B cell (primary cell): ENCODE measurements at regions not wholly inside any gene's neighbourhood (a gene's known extent, or its start where the extent isn't known, plus 50 kb on each side); places are given as distances from the start of the nearest gene placed in this dataset.

Experiments
- ATAC-seq: fragments of 200-7000 bp; cut with Tn5 transposase; one replicate; pipeline ENCODE4 v1.10.0; 2021; ENCODE audit warnings: low read depth, mild to moderate bottlenecking, moderate number of reproducible peaks, moderate library complexity
- CTCF ChIA-PET: fragments of 350-600 bp; sonication (Branson Sonifier 250); formaldehyde crosslinking; loops from one replicate; lab custom pipeline; 2021; ENCODE audit warnings: antibody characterized with exemption, inconsistent platforms; lab: Charles Lee
- POLR2A ChIA-PET: fragments of 350-600 bp; sonication (Branson Sonifier 250); formaldehyde crosslinking; loops from one replicate; lab custom pipeline; 2021; ENCODE audit warnings: antibody characterized with exemption; lab: Charles Lee
- DNase-seq: peaks from one replicate; pipeline ENCODE4 v3.0.0; 2013
- H2AFZ ChIP-seq: 2 replicates; pipeline ENCODE4 v1.6.1; 2012; ENCODE audit warnings: mild to moderate bottlenecking, low read depth, low read length; ENCODE audit not compliant: insufficient read depth, poor library complexity, severe bottlenecking
- H3K27ac ChIP-seq, 2 donors: 1 replicate in 1 of 2; 2 replicates in 1 of 2; pipeline ENCODE4 v1.5.1; 2012 to 2013; ENCODE audit warnings: low read length in 2 of 2, mild to moderate bottlenecking in 2 of 2, moderate library complexity in 1 of 2
- H3K27me3 ChIP-seq, 4 experiments: fragments of 200-600 bp in 1 of 4; sonication (generic) in 1 of 4; replicated peaks in 1 of 4; 1 replicate in 2 of 4; 2 replicates in 2 of 4; pipeline versions ENCODE4 v1.6.1 to v1.7.0; 2013 to 2016; ENCODE audit warnings: low read length in 3 of 4, mild to moderate bottlenecking in 2 of 4, mixed read lengths in 1 of 4, moderate library complexity in 1 of 4; ENCODE audit not compliant: insufficient read depth in 4 of 4, control insufficient read depth in 3 of 4; ENCODE audit errors: control extremely low read depth in 1 of 4
- H3K36me3 ChIP-seq, 2 experiments: replicated peaks in 1 of 2; 1 replicate in 1 of 2; 2 replicates in 1 of 2; pipeline versions ENCODE4 v1.6.1 to v1.7.1; 2013; ENCODE audit warnings: low read length in 1 of 2; ENCODE audit not compliant: insufficient read depth in 2 of 2, control insufficient read depth in 1 of 2; ENCODE audit errors: control extremely low read depth in 1 of 2, extremely low read depth in 1 of 2
- H3K4me1 ChIP-seq, 2 donors: fragments of 200-600 bp in 1 of 2; sonication (generic) in 1 of 2; 1 replicate in 1 of 2; 2 replicates in 1 of 2; pipeline versions ENCODE4 v1.5.1 to v1.6.1; 2013 to 2017; ENCODE audit warnings: low read length in 2 of 2; ENCODE audit not compliant: control insufficient read depth in 2 of 2, insufficient read depth in 2 of 2
- H3K4me2 ChIP-seq: replicated peaks from 2 replicates; pipeline ENCODE3; 2012; ENCODE audit warnings: mild to moderate bottlenecking, low read depth, low read length; ENCODE audit not compliant: poor library complexity, severe bottlenecking
- H3K4me3 ChIP-seq, 5 experiments: fragments of 200-600 bp in 1 of 5; sonication (generic) in 1 of 5; 1 replicate in 3 of 5; 2 replicates in 2 of 5; pipeline versions ENCODE4 v1.5.1 to v1.7.0; 2011 to 2016; ENCODE audit warnings: low read length in 4 of 5, mild to moderate bottlenecking in 4 of 5, low read depth in 2 of 5, control low read depth in 1 of 5, moderate library complexity in 1 of 5; ENCODE audit not compliant: insufficient read depth in 1 of 5; ENCODE audit errors: control extremely low read depth in 1 of 5, extremely low read depth in 1 of 5
- H3K79me2 ChIP-seq: fragments of 200-600 bp; sonication (generic); one replicate; pipeline ENCODE4 v1.6.0; 2016; ENCODE audit warnings: low read length; ENCODE audit not compliant: control insufficient read depth, insufficient read depth
- H3K9ac ChIP-seq: fragments of 200-600 bp; sonication (generic); 2 replicates; pipeline ENCODE4 v1.6.1; 2017; ENCODE audit warnings: mild to moderate bottlenecking, low read length, moderate library complexity
- H3K9me3 ChIP-seq, 3 donors: one replicate each; pipeline versions ENCODE4 v1.6.1 to v1.7.1; 2013; ENCODE audit warnings: low read length in 2 of 3; ENCODE audit not compliant: control insufficient read depth in 2 of 3, insufficient read depth in 1 of 3; ENCODE audit errors: control extremely low read depth in 1 of 3
- H4K20me1 ChIP-seq: 2 replicates; pipeline ENCODE4 v1.6.0; 2012; ENCODE audit warnings: mild to moderate bottlenecking, low read length; ENCODE audit not compliant: insufficient read depth, control insufficient read depth, poor library complexity, severe bottlenecking
- H3K27ac Mint-ChIP-seq: one replicate; pipeline ENCODE4 v1.8.0; 2021; ENCODE audit warnings: mixed read lengths
- H3K27me3 Mint-ChIP-seq: one replicate; pipeline ENCODE4 v1.8.0; 2021; ENCODE audit warnings: mixed read lengths
- H3K4me1 Mint-ChIP-seq: one replicate; pipeline ENCODE4 v1.8.0; 2021; ENCODE audit warnings: mixed read lengths
- H3K4me3 Mint-ChIP-seq: one replicate; pipeline ENCODE4 v1.8.0; 2021; ENCODE audit warnings: mixed read lengths
- H3K9me3 Mint-ChIP-seq: one replicate; pipeline ENCODE4 v1.8.0; 2022; ENCODE audit warnings: mixed read lengths; ENCODE audit not compliant: insufficient read depth
- EZH2 ChIP-seq: IDR thresholded peaks from 2 replicates; pipeline ENCODE4 v1.6.1; 2012; ENCODE audit warnings: borderline replicate concordance, low read depth, mild to moderate bottlenecking, moderate library complexity, low read length; ENCODE audit not compliant: insufficient read depth, poor library complexity, severe bottlenecking
- WGBS: methylation state at CpG from one replicate; pipeline ENCODE4 v1.1.5; 2013; ENCODE audit warnings: missing lambda C conversion rate; ENCODE audit not compliant: insufficient coverage; 5-methylcytosine and 5-hydroxymethylcytosine counted together
- intact Hi-C: fragments of 100-400 bp; cut with micrococcal nuclease; formaldehyde crosslinking; loops from one replicate; pipeline ENCODE4 v1.10.0; 2022
- TF ChIP-seq, protein P1 (sequence below): fragments of 200-600 bp; IDR thresholded peaks from one replicate; pipeline ENCODE4 v1.8.0; 2022; ENCODE audit warnings: antibody characterized with exemption, mild to moderate bottlenecking

DNA sequence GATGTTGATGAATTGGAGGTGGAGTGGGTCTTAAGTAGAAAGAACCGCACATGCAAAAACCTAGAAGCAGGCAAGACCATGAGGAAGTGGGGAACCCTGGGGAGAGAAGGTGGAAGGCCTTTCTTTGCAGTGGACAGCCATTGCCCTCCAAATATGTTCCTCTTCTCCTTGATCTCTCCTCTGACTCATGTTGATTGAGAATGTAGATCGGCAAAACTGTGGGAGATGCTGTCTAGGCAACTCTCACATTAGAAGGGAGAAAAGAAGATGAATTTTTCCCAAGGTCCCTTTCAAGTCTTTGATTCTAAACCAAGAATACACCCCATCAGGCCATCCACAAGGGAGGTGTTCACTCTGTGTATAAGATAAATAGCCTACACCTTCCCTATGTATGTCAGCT, 257.5 kb downstream of the MSRB3 start:
- ChIA-PET CTCF (no interaction called here), POLR2A (no interaction called here)
- Histone ChIP-seq H3K4me1 (no peaks in the 10 kb centered on the region), H3K79me2 (no peaks in the 10 kb centered on the region), H3K4me3 (no peak overlapping the region), H3K27me3 (no peaks in the 10 kb centered on the region), H4K20me1 (no peaks in the 10 kb centered on the region), H3K36me3 (no peaks in the 10 kb centered on the region), H3K4me2 (no peak overlapping the region), H2AFZ (no peak overlapping the region), H3K27ac (no peak overlapping the region), H3K9me3 (peaks cover 0 to 7% (median 2%) of the 10 kb centered on the region in 3 donors), H3K9ac (no peak overlapping the region)
- no peak for ATAC-seq
- Mint-ChIP-seq H3K4me1 (no peaks in the 10 kb centered on the region), H3K27ac (no peak overlapping the region), H3K4me3 (no peak overlapping the region), H3K9me3 (peaks cover 5% of the 10 kb centered on the region), H3K27me3 (no peaks in the 10 kb centered on the region)
- intact Hi-C loops, result no loop called here
- no peak for DNase-seq
- WGBS, result 83% methylated on average over 1 of the region's 2 CpGs
- TF ChIP-seq, protein P1, sequence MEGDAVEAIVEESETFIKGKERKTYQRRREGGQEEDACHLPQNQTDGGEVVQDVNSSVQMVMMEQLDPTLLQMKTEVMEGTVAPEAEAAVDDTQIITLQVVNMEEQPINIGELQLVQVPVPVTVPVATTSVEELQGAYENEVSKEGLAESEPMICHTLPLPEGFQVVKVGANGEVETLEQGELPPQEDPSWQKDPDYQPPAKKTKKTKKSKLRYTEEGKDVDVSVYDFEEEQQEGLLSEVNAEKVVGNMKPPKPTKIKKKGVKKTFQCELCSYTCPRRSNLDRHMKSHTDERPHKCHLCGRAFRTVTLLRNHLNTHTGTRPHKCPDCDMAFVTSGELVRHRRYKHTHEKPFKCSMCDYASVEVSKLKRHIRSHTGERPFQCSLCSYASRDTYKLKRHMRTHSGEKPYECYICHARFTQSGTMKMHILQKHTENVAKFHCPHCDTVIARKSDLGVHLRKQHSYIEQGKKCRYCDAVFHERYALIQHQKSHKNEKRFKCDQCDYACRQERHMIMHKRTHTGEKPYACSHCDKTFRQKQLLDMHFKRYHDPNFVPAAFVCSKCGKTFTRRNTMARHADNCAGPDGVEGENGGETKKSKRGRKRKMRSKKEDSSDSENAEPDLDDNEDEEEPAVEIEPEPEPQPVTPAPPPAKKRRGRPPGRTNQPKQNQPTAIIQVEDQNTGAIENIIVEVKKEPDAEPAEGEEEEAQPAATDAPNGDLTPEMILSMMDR, result no peak
- TF ChIP-seq EZH2, result no peak

DNA sequence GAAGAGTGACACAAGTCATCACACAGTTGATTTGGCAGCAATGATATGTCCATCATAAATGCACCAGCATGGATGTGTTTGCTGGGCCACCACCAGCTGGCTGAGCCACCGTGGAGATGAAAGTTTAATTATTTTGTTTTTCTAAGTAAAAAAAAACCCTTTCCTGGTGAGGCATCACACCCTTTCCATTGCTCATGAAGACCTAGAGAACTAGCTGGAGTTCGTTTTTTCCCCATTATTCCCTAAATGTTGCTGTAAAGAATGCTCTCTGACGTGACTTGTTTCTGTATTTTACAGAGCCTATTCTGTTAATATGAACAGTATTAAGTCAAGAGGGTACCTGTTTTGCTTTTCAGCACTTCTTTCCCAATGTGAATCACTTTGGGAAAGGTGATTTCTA, 257.9 kb downstream of the MSRB3 start:
- H4K20me1 ChIP-seq, result no peaks in the 10 kb centered on the region
- H3K9ac ChIP-seq, result no peak overlapping the region
- no peaks in the 10 kb centered on the region for H3K36me3 ChIP-seq
- Mint-ChIP-seq H3K9me3 (peaks cover 5% of the 10 kb centered on the region), H3K27ac (no peak overlapping the region), H3K4me1 (no peaks in the 10 kb centered on the region), H3K4me3 (no peak overlapping the region), H3K27me3 (no peaks in the 10 kb centered on the region)
- intact Hi-C loops, result no loop called here
- TF ChIP-seq EZH2, result no peak
- TF ChIP-seq, protein P1, result no peak
- no peaks in the 10 kb centered on the region for H3K79me2 ChIP-seq
- H3K27me3 ChIP-seq, result no peaks in the 10 kb centered on the region
- H3K9me3 ChIP-seq, result peaks cover 0 to 11% (median 2%) of the 10 kb centered on the region in 3 donors
- ChIA-PET CTCF (no interaction called here), POLR2A (no interaction called here)
- H3K4me1 ChIP-seq, result no peaks in the 10 kb centered on the region
- no peak overlapping the region for H3K4me2 ChIP-seq
- H3K27ac ChIP-seq, result no peak overlapping the region
- H3K4me3 ChIP-seq, result no peak overlapping the region
- WGBS, result no CpG with 5 or more reads among the region's 3 CpGs
- no peak overlapping the region for H2AFZ ChIP-seq
- no peak for DNase-seq
- no peak for ATAC-seq
